LoVo (cell line): ENCODE measurements at regions not wholly inside any gene's neighbourhood (a gene's known extent, or its start where the extent isn't known, plus 50 kb on each side); places are given as distances from the start of the nearest gene placed in this dataset.
"Not testable (repeated sequence)": the region's sequence is repeated elsewhere in the genome, so short reads cannot be mapped to it uniquely, and the experiment has no call there.

Source experiments
- DNase-seq: peaks from one replicate; pipeline ENCODE4 v3.0.0-alpha.2; 2016; ENCODE audit warnings: low spot score

DNA sequence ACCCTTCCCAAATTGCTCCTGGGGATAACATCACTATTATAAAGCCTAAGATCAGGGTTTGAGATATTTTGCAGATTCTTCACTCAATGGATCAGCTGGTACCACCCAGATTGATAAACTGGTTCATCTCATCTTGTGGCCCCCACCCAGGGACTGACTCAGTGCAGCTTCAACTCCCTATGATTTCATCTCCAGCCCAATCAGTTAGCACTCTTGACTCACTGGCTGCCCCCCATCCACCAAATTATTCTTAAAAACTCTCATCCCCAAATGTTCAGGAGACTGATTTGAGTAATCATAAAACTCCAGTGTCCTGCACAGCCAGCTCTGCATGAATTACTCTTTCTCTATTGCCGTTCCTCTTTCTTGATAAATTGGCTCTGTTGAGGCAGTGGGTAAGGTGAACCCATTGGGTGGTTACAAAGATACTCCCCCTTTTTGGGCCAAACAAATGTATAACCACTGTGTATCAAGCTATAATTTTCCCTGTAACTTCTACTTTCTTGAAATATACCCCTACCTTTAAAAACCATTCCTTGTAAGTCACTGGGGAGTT is 263.3 kb upstream of the IL12B start:
- no peak for DNase-seq

DNA sequence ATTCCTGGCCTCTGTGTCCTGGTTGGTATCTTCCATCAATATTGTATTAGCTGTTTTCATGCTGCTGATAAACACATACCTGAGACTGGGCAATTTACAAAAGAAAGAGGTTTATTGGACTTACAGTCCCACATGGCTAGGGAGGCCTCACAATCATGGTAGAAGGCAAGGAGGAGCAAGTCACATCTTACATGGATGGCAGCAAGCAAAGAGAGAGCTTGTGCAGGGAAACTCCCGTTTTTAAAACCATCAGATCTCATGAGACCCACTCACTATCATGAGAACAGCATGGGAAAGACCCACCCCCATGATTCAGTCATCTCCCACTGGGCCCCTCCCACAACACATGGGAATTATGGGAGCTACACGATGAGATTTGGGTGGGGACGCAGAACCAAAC is 265.3 kb upstream of the IL12B start:
- DNase-seq = not testable (repeated sequence)

DNA sequence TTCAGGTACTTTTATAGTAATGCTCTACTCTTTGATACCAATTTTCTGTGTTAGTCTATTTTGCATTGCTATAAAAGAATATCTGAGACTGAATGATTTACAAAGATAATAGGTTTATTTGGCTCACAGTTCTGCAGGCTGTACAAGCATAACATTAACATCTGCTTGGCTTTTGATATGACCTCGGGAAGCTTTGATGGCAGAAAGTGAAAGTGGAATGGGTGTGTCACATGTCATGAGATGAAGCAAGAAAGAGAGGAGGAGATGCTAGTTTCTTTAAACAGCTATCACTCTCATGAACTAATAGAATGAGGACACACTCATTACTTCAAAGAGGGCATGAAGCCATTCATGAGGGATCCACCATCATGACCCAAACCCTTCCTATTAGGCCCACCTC is 270.9 kb upstream of the IL12B start:
- no peak for DNase-seq

DNA sequence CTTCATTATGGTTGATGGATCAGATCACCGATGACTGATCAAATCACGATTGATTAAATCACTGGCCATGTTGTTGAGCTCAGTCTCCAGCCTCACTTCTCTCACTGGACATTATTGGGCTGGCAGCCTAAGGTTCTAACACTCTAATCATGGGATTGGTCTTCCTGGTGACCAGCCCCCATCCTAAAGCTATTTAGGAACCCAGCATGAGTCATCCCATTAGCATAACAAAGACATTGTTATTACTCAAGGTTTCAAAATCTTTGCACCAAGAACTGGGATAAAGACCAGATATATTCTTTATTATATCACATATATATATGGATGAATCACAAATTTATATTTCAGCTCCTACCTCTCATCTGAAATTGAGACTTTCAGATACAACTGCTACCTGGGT is 272.1 kb upstream of the IL12B start:
- no peak for DNase-seq

DNA sequence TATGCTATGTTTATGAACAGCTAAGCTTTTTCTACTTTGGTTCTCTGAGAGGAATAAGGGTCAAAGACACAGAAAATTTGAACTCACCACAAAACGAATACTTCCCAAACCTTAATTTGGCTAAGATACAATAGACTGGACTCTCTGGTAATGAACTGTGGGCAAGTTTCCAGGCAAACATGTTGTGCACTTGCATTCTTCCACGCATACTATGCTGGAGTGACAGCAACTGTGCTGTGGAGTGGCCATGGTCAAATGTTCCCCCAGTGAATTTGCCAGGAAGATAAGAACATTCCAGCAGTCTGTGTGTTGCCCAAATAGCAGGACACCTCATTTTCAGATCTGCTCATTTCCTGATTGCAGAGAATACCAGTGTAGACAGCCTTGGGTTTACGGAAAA is 275.3 kb upstream of the IL12B start:
- DNase-seq = no peak

DNA sequence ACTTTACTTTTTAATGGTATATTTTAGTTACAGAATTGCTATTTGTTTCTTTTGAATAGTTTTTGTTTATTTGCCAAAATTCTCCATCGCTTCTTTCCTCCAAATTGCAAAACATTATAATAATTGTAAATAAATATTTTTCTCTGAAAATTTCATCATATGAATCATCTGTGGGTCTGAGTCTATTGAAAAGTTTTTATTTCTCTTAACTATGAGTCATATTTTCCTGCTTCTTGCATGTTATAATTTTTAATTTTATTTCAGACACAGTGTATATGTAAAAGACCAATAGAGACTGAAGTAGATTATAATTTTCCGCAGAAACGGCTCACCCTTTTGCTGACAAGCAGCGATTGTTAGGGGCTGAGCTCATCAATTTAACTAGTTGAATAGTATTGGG is 279.1 kb upstream of the IL12B start:
- no peak for DNase-seq

DNA sequence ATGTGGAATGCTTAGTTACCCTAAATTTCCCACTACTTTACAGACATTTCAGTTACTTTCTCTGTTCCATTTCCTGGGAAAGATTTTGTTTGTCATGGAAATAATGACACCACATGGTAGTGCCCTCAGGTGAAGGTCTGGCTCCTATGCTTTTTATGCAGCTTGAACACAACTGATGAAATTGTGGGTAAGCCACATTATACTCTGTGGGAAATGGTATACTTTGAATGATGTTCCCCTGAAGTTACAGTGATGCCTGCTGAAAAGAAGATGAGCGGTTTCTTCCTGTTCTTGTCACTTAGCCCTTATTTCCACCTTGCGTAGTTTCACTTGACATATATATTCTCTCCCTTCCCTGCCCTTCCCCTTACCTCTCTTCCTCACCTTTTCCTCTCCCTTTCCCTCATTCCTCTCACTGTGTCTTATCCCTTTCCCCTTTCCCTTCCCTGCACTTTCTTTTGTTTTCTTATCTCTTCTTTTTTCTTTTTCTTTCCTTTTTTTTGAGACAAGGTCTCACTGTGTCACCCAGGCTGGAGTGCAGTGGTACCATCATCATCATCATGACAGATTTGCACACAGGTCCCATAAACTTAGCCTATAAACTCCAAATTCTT is 280.8 kb upstream of the IL12B start:
- no peak for DNase-seq

DNA sequence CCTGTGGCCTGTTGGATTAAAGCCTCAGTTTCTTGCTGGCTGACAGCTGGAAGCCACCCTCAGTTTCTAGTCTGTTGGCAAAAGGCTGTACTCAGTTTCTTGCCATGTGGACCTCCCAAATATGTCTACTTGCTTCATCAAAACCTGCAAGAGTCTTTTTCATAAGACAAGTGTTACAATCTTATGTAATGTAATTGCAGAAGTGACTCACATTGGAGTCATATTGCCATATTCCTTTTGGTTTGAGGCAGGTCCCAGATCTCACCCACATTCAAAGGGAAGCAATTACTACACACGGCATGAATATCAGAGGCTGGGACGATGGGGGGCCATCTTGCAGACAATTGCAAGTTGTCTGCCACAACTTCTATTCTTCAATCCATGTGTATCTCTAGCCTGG is 286.7 kb upstream of the IL12B start:
- DNase-seq = no peak

DNA sequence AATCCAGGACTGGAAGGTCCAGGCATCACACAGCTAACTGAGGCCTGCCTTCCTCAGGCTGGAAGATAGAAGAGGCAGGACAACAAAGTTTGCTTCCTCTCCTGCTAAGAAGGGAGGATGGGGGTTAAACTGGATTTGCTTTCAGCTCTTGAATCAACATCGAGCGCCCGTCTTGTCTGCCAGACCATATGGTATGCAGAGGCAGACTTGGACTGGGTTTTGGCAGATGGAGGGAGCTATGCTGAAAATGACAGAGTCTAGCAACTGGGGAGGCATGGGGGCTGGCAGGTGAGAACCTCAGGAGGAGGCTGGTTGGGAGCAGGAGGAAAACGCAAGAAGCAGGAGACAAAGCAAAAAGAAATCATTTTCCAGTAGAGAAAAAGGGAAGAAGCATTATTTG is 289.5 kb upstream of the IL12B start:
- DNase-seq = no peak

DNA sequence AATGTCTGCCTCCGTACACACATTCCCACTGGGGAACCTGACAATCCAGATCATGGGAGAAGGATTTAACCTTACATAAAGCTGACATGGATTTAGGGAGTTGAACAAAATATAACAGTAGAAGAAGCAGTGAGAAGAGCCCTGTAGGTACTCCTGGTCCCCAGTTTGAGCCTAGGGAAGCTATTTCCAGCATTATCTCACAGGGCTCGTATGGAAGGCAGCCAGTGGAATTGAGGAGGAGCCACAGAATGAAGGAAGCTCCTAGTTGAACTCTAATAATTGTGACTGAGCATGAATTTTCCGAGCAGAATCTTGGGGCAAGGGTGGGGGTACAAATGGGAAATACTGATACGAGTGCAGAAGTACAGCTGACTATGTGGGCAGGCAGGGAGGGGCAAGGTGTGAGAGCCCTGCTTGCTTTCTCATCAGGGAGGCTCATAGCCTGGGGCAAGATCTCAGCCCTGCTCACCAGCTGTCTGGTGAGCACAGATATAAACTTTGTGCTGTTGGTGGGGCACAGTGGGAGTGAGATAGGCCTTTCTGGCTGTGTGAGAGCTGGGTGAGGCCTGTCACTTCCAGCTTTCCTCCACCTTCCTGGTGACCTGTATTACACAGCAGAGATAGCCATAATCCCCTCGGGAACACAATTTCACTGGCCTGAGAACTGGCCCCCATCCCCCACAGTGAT is 290.7 kb upstream of the IL12B start:
- no peak for DNase-seq

DNA sequence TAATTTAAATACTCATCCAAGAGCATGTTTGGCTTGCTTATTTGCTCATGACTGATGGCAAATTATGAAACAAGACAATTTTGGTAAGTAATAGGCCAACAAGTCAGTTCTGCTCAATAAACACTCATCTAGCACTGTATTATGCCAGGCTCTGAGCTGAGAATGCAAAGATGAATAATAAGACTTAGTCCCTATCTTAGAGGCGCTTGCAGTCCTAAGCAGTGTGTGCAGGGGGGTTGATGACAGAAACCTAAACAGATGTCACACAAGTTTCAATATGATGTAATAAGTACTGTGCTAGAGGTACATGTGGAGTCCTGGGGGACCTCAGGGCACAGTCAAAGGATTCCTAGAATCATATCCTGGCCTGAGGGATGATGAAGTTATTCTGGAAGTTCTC is 287.6 kb upstream of the ADRA1B start:
- no peak for DNase-seq

DNA sequence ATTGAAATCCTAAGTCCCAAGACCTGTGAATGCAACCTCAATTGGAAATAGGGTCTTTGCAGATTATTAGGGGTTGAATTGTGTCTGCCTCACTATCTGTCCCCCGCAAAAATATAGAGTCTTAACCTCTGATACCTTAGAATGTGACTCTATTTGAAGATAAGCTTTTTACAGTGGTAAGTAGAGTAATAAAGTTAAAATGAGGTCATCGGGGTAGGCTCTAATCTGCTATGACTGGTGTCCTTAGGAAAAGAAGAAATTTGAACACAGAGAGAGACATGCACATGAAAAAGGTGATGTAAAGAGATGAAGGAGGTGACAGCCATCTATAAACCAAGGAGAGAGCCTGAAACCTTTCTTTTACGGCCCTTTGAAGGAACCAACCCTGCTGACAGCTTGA is 287.1 kb upstream of the ADRA1B start:
- no peak for DNase-seq

DNA sequence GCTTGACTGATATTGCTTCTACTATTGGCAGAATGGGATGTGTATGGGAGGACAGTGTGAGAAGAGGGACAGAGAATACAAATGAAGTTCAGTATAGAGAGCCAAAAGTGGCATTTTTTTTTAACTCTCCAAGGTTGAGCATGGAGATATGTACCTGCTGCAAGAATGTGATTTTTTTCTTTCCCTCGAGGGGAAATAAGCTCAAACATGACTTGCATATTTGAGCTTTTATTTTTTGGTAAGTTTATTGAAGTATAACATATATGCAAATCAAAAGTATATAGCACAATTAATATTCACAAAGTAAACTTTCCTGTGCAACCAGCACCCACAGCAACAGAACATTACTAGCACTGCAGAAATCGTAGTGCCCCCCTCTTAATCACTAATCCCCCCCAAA is 285.7 kb upstream of the ADRA1B start:
- no peak for DNase-seq

DNA sequence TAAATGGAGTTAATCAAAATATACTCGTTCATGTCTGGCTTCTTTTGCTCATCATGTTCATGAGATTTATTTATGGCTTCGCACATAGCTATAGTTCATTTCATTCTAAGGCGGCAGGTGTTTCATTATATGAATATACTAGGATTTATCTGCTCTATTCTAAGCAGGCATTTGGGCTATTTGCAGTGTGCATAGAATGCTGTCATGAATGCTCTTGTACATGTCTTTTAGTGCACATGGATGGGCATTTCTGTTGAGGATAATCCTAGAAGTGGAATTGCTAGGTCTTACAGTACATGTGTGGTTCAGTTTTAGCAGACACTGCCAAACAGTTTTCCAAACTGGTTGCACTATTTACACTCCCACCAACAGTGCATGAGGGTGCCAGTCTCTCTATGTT is 285.3 kb upstream of the ADRA1B start:
- no peak for DNase-seq

DNA sequence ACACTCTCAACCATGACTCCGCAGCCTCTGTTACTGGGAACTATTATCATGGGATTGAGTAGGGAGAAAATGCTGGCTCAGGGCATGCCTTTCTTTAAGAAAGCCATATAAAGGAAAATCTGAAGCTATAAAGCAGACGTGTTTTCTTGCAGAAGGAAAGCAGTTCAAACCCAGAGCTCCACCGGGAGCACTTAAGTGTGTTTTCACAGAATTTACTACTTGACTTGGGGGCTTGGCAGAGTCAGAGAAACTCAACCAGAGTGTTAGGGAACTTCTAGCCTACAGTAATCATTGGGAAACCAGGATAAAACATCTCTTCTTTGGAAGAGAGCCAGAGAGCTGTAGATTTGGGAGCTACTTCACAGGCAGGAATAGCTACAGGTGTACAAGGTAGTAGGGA is 283.4 kb upstream of the ADRA1B start:
- DNase-seq = no peak

DNA sequence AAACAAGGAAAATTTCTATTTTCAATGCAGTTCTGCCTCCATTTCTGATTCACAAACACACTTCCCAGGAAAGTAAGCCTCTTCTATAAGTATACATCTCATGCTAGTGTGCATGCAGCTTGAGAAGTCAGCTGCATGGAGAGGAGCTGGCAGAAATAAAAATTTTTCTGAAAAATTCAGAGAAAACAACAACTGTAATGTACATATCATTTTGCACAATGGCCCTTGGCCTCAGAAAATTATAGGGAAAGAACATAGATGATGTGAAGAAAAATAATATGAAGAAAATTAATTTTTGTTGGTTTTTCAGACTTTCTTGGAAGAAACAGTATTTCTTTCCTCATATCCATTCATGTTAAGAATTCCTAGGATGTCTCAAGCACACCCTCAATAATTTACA is 277.8 kb upstream of the ADRA1B start:
- no peak for DNase-seq

DNA sequence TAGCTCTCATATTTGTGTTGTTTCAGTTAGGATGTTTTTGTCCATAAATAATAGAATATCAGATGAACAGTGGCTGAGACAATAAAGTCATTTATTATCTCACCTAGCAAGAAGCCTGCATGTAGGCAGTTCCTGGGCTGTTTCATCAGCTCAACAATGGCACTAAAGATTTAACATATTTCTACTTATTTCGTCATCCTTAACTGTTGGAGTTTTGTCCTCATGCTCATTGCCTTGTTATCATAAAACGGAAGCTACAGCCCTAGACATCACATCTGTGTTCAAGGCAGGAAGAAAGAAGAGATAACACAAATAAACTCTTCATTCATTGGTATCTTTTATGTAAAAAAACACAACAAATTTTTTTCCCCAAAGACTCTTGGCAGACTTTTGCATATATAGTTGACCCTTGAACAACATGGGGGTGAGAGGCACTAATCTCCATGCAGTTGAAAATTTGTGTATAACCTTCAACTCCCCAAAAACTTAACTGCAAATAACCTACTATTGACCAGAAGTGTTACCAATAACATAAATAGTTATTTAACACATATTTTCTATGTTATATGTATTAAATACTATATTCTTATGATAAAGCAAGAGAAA is 277.2 kb upstream of the ADRA1B start:
- no peak for DNase-seq

DNA sequence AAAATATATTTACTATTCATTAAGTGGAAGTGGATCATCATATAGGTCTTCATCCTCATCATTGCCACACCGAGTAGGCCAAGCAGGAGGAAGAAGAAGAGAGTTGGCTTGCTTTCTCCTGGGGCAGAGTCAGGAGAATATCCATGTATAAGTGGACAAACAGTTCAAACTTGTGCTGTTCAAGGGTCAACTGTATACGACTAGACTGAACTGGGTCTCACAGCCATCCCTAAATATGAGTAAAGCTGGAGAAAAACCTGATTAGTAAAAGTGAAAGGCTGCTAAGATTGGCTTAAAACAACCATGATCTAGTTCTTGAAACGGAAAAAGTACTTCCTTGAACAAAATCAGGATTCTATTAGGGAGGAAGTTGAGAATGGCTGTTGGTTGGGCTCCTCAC is 276.7 kb upstream of the ADRA1B start:
- no peak for DNase-seq

DNA sequence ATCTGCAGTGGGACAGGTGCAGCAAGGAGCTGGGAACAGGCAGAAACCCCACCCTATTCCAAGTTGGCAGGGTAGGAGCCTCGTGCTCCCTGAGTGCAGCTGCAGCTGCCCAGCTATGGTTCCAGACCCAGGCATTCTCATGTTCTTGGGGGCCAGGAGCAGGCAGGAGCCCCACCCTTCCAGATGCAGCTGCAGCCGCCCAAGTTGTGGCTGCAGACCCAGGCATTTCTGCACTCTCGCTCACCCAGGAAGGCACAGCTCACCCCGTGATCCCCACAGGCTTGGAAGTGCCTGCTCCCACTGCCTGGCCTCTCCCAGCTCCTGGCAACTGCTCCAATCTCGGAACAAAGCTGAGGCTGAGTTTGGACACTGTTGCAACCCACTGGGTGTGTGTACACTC is 275.8 kb upstream of the ADRA1B start:
- DNase-seq = no peak

DNA sequence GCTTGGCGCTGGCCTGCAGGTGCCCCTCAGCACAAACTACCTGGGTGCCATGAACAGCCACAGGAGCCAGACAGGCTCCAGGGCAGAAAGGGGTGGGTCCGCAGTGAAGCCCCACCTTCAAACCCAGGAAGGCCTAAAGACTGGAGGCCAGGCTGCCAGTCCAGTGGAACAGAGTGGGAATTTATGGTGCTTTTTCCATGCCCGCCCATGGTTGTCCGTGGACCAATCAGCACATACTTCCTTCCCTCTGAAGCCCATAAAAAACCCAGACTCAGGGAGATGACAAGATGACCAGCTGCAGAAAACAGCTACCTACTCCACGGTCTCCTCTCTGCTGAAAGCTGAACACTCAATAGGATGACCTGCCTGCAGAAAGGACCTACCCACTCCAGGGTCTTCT is 275.4 kb upstream of the ADRA1B start:
- DNase-seq = no peak

DNA sequence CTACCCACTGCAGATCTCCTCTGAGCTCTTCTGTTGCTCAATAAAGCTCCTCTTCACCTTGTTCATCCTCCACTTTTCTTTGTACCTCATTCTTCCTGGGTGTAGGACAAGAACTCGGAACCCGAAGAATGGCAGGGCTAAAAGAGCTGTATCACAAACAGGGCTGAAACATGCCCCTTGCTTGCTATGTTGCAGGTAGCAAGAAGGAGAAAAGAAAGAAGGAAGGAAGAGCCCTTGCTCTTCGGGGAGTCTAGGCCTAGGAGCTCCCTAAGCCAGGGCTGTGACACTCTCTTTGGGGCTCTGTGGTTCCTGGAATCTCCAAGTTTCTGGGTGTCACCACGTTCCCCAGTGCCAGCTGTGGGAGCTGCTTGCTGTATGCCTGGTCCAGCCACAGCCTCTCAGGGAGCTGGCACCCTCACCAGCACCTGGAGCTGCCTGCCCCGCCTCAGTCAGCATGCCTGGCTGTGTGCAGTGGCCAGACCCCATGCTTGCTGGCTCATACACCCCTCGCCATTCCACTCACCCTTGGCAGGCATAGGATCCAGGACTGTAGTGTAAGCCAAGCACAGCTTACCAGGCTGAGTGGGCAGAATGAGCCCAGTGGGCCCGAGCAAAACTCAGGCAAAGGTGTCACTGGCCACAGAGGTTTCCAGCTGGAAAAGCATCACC is 274.8 kb upstream of the ADRA1B start:
- no peak for DNase-seq

DNA sequence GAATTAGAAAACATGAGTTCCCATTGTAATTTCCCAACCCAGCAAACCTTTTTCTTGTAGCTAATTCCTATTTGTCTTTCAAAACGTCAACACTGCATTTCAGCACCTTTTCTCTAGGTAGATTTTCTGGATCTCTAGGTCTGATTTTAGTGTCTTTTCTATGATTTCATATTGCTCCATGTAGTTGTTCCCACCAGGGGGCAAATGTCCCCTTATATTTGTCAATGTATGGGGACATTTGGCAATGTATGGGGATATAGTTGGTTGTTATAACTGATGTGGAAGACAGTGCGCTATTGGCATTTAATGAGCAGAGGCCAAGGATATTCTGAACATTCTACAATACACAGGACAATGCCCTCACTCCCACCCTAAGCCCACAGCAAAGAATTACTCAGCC is 273.9 kb upstream of the ADRA1B start:
- no peak for DNase-seq

DNA sequence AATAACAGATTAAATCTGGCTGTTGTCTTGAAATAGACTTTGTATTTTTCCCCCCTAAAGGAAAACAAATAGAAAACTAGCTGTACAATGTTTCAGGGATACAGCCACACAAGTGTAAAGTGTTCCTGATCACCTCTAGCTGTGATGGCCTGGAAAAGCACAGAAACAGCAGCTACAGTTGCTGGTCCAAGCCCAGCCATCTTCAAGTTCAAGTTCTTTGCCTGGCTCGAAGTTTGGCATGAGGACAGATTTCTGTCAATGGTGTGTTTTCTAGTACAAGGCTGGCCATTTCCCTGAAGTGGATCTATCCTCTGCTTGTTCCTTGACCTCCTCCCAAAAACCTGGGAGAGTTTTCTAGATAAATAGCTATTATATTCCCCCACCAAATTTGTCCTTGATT is 272.2 kb upstream of the ADRA1B start:
- DNase-seq = no peak
